Left ventricle myocardium superior (tissue), 1 donor: ENCODE measurements at regions not wholly inside any gene's neighbourhood (a gene's known extent, or its start where the extent isn't known, plus 50 kb on each side); places are given as distances from the start of the nearest gene placed in this dataset.

Source experiments
- ATAC-seq: fragments of 200-7000 bp; cut with Tn5 transposase; one replicate; pipeline ENCODE4 v1.9.1; 2020; ENCODE audit warnings: mild to moderate bottlenecking, moderate library complexity
- DNase-seq: peaks from one replicate; pipeline ENCODE4 v3.0.0-alpha.2; 2020
- intact Hi-C: fragments of 100-400 bp; cut with micrococcal nuclease; formaldehyde crosslinking; loops from one replicate; pipeline ENCODE4 v1.11.0; 2022
- donor health status: DM: no; HTN: yes; CAD: no; lungs with severe emphysema.

DNA sequence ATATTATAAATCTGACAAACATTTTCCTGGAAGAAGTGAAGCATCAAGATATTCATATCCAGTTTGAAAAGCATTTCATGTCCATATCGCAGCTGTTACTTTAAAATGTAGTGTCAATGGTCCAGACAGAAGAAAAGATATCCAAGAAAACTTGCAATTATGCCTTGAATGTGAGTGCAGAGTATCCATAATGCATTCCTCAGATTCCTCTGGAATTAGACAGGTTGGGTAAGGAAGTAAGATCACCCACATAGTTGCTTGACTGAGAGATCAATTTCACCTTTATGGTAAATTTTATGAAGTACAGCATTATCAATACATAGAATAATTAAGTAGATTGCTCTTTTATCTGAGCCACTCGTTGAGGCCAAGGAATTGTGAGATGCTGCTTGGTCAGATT is 327.0 kb upstream of the SLITRK5 start:
- ATAC-seq: no peak
- intact Hi-C loops: no loop called here
- DNase-seq: no peak

DNA sequence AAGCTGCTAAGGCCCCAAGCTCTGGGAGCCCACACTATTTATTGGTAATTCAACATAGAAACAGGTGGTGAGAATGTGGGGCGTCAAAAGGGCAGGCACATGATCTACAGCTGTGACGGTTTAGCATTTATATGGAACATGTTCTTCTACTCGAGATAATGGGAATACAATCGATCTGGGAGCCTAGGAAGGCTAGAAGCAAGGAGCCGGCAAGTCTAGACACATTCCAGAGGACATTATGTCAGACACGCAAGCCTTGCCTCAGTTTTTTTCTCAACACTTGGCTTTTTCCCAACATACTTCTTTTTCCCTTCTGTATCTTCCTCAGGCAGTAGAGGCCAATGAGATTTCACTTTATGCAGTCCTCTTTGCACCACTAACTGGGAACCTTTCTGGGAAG is 315.7 kb upstream of the SLITRK5 start:
- DNase-seq: no peak
- intact Hi-C loops: no loop called here
- no peak for ATAC-seq

DNA sequence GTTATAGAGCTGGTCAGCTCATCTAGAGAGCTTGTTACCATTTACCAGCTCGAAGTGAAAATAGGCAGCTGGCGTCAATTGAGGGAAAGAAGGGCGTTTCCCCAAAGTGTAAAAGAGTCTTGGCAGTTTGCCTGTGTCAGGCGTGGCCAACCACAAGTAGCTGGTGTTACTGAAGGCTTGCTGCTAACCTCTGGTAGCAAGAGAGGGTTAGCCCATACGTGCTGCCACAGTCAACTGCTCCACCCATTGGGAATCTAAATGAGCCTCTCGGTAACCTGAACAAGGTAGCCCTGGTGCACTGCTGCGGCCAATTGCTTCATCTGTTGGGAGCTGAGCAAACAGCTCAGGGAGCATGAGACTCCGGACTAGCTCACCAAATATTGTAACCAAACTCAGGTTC is 314.9 kb upstream of the SLITRK5 start:
- intact Hi-C loops: no loop called here
- no peak for ATAC-seq
- DNase-seq: no peak

DNA sequence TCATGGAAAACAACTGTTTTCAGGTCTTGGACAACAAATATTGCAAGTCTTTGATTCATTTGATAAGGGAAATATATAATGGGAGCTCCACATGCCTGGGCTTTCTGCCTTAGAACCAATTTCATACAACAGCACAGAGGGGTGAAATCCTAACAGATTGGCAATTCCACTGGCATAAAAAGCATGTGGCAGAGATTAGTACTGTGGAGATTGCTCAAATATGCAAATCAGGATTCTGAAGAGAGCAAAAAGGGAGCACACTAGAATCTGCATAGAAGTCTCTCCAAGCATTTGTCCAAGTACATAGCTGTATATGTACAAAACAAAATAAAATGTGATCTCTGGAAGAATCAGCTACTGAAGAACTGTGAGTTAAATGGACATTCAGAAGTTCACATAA is 312.9 kb upstream of the SLITRK5 start:
- DNase-seq (no peak), ATAC-seq (no peak)
- intact Hi-C loops: no loop called here

GRCh38 chr13:87361216-87361615 is 310.0 kb upstream of the SLITRK5 start:
- DNase-seq (no peak), ATAC-seq (no peak)
- intact Hi-C loops: no loop called here

- intact Hi-C loops: no loop called here
- no peak for DNase-seq
- no peak for ATAC-seq
These were observed 302.5 kb upstream of the SLITRK5 start for GRCh38 chr13:87368639-87369038.

- intact Hi-C loops: no loop called here
- DNase-seq (no peak), ATAC-seq (no peak)
These were observed 295.1 kb upstream of the SLITRK5 start for GRCh38 chr13:87376081-87376480.

- intact Hi-C loops: no loop called here
- DNase-seq (no peak), ATAC-seq (no peak)
These were observed 287.1 kb upstream of the SLITRK5 start for GRCh38 chr13:87384099-87384498.

DNA sequence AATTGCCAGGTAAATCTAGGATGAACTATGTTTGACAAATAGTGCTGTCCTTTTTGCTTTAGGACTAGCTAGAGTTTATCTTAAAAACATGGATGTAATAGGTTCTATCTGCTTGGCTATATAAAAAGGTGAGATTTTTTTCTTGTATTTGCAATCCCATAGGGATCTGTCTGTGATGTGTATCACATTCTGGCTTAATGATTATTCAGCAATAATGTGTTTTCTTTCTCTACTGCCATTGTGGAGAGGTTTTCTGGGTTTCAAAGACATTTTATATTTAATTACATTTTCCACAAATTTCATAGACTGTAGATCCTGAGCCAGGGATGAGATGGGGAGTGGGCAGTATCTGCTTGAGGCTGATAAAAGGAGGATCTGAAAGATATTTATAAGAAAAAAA is 277.8 kb upstream of the SLITRK5 start:
- DNase-seq (no peak), ATAC-seq (no peak)
- intact Hi-C loops: no loop called here

DNA sequence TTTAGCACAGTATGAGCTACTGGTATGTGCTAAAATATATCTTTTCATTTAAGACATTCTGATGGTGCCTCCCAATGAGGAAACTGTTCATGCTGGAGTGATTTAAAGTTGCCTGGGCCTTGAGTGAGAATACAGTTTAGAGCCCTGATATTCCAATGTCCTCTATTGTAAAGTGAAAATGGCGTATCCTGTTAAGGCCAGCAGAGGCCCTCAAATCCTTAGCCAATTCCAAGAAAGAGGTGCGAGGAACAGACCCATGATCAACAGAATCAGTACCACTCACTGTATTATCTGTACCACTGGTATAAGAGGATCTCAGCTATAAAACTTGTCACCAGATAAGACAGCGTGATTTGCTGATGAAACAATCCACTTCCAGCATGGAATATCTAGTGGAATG is 273.1 kb upstream of the SLITRK5 start:
- ATAC-seq: no peak
- no peak for DNase-seq
- intact Hi-C loops: no loop called here

- intact Hi-C loops: no loop called here
- ATAC-seq (no peak), DNase-seq (no peak)
These were observed 267.3 kb upstream of the SLITRK5 start for GRCh38 chr13:87403748-87404432.

DNA sequence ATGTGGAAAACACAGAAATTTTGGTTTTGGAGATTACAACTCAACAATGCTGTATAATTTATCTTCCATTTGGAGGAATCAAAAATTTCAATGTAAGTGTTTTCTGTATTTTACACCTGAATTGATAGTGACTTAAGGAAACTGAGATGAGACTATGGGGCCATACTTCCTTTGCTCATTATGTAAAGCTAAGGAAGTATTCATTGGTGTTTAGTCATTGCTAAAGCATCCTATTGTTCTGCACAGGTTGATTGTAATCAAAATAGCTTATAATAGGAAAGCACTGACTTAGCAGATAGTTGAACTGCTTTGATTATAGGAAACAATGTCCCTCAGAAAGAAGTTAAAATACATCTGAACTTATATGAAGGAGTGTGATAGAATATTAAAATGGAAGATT is 244.4 kb upstream of the SLITRK5 start:
- DNase-seq (no peak), ATAC-seq (no peak)
- intact Hi-C loops: no loop called here

DNA sequence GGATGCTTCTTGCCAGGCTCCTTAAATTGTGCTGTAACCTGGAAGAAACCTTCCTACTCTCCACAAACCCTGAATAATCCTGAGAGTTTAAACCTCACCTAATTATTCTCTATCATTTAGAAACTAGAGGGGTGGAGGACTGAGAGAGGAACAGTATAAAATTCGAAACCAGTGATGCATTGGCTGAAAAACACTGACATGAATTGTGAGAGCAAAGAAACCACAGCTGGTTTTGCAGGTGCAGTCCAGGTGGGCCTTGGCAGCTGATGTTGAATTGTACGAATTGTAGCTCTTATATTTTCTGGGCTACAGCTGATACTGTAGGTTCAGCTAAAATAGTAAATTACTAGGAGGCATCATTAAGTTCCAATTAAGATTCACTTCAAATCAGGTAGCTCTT is 227.0 kb upstream of the SLITRK5 start:
- intact Hi-C loops: no loop called here
- no peak for DNase-seq
- no peak for ATAC-seq

DNA sequence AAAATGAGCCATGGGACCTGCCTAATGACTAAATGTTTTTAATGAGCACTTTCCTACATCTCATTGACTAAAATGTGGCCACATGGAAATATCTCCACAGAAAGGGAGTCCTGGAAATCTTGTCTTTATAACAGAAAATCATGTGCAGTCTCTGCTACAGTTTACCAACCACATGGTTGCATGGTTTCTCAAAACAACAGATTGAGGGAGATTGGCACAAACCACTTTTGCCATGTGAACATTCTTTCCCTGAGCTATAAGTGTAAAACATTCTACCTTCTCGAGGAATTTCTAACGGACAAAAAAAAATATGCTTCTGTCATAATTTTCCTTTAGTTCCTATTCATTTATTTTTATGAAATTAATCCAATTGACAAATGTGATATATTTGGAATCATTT is 218.9 kb upstream of the SLITRK5 start:
- intact Hi-C loops: no loop called here
- no peak for DNase-seq
- no peak for ATAC-seq

DNA sequence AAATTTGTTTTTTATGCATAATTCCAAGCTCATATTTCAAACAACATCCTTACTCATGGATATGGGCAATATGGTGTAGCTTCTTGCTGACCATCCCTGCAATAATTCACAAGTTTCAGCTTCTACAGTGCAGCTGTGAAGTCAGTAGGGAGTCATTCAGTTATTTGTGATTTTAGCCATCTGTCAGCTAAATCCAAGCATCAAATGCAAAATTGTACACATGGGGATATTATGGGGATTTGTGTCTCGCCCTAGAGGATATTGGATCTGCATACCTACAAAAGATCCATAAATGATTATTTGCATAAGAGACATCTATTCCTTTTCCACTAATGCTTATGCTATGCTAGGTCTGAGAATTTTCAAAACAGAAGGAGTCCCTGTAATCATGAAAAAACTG is 217.9 kb upstream of the SLITRK5 start:
- no peak for DNase-seq
- no peak for ATAC-seq
- intact Hi-C loops: no loop called here

GRCh38 chr13:87459419-87459818 is 211.8 kb upstream of the SLITRK5 start:
- intact Hi-C loops: no loop called here
- ATAC-seq: no peak
- DNase-seq: no peak

- no peak for ATAC-seq
- no peak for DNase-seq
- intact Hi-C loops: no loop called here
These were observed 173.7 kb upstream of the SLITRK5 start for GRCh38 chr13:87497426-87497825.

DNA sequence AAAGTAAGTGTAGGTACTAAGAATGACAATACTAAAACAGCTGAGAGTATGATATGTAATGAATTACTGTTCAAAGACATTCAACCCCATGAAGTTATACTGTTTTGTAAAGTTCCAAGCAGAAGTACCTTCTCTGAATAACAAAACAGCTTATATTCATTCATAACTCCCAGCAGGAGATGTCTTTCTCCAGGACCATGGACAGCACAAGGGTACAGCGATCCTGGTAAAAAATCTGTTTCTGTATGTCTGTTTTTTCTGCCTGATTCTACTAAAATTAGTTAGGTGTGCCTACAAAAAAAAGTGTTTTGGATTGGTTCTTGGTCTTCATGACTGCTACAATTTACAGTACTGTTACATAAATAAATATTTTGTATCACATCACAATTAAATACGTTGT is 172.5 kb upstream of the SLITRK5 start:
- DNase-seq (no peak), ATAC-seq (no peak)
- intact Hi-C loops: no loop called here

- intact Hi-C loops: no loop called here
- ATAC-seq (no peak), DNase-seq (no peak)
These were observed 146.4 kb upstream of the SLITRK5 start for GRCh38 chr13:87524775-87525174.

GRCh38 chr13:87533776-87534175 is 137.4 kb upstream of the SLITRK5 start:
- intact Hi-C loops: loop anchor here (2.0 kb wide), 1 partner anchor 47 kb away; no protein-coding TSS in a partner anchor
- DNase-seq (no peak), ATAC-seq (no peak)

DNA sequence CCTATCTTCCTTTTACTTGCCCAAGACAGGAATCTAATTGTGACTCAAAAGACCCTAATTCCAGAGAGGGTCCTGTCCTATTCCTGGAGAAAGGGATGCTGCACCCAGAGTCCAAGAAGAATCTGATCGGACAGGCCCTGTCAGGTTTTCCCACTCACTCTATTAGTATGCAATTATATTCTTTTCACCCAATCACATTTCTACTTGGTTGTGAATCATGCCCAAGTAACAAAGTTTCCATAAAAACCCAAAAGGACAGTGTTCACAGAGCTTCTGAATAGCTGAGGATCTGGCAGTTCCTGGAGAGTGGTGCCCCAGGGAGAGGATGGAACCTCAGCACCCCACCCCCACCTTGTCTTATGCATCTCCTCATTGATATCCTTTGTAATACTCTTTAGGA is 135.3 kb upstream of the SLITRK5 start:
- intact Hi-C loops: loop anchor here (2.0 kb wide), 1 partner anchor 45 kb away; no protein-coding TSS in a partner anchor
- ATAC-seq: no peak
- DNase-seq: no peak

DNA sequence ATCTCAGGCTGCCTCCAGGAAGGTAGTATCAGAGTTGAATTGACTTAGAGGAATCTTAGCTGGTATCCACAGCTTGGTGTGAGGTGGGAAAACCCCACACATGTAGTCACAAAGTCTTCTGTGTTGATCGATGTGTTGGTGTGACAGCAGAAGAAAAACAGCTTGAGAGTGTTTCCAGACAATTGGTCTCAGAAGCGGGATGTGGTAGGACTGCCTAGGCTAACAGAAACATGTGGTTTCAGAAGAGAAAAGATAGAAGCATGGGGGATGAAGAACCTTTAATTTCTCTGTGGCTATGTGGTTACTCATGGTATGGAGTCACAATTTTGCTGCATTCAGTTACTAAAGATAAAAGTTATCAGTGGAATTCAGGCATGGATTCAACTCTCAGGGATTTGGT is 134.7 kb upstream of the SLITRK5 start:
- no peak for DNase-seq
- no peak for ATAC-seq
- intact Hi-C loops: no loop called here
